Eye (tissue), 1 donor: ENCODE measurements at regions not wholly inside any gene's neighbourhood (a gene's known extent, or its start where the extent isn't known, plus 50 kb on each side); places are given as distances from the start of the nearest gene placed in this dataset.
A peak's percentile ranks its signal among the peaks of the same experiment; 100 is the strongest.
"Not testable (repeated sequence)": the region's sequence is repeated elsewhere in the genome, so short reads cannot be mapped to it uniquely, and the experiment has no call there.

Source experiments
- DNase-seq: peaks from one replicate; pipeline ENCODE4 v3.0.0-alpha.2; 2015

DNA sequence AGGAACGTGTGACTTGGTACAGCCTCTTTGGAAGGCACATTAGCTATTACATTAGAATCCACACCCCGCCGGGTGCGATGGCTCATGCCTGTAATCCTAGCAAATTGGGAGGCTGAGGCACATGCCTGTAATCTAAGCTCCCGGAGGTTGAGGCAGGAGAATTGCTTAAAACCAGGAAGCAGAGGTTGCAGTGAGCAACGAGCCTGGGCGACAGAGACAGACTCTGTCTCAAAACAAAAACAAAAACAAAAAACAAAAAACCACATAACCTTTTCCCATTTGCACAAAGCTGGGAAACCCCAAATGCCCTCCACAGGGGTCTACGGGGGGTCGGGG lies 82.7 kb upstream of the METTL9 start:
- DNase-seq = not testable (repeated sequence)

DNA sequence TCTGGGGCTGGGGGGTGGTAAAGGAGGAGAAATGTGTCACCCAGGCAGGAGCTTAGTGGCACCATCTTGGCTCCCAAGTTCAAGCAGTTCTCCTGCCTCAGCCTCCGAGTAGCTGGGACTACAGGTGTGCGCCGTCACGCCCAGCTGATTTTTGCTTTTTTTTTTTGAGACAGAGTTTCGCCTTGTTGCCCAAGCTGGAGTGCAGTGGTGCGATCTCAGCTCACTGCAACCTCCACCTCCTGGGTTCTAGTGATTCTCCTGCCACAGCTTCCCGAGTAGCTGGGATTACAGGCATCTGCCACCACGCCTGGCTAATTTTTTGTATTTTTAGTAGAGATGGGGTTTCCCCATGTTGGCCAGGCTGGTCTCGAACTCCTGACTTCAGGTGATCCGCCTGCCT lies 82.1 kb upstream of the METTL9 start:
- DNase-seq = not testable (repeated sequence)

DNA sequence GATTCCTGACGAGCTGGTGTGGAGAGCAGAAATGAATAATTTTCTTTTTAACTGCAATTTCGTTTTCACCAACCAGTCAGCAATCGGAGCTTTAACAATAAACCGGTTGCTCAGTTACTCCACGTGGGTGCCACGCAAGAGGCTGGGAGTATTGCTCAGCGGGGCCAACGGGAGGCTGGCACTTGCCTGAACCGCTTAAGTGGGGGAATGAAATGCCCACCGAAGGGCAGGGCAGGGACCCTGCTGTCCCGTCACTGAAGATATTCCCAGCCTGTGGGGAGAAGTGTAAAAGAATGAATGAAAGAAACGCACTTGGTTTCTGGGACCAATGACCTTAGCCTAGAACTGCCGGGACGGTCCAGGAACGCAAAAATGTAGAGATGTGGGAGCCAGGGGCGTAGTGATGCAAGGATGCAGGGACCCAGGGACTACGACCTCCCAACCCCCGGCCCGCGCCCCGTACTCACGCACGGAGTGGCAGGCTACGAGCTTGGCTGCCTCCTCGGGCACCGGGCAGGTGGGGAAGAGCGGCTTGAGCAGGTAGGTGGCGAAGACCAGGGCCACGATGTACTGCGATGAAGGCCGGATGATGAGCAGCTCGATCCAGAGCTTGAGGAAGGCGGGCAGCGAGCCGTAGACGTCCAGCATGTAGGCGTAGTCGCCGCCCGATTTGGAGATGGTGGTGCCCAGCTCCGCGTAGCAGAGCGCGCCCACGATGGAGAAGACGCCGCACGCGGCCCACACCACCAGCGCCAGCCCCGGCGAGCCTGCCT lies 79.8 kb upstream of the METTL9 start:
- DNase-seq = peak; percentile 59

DNA sequence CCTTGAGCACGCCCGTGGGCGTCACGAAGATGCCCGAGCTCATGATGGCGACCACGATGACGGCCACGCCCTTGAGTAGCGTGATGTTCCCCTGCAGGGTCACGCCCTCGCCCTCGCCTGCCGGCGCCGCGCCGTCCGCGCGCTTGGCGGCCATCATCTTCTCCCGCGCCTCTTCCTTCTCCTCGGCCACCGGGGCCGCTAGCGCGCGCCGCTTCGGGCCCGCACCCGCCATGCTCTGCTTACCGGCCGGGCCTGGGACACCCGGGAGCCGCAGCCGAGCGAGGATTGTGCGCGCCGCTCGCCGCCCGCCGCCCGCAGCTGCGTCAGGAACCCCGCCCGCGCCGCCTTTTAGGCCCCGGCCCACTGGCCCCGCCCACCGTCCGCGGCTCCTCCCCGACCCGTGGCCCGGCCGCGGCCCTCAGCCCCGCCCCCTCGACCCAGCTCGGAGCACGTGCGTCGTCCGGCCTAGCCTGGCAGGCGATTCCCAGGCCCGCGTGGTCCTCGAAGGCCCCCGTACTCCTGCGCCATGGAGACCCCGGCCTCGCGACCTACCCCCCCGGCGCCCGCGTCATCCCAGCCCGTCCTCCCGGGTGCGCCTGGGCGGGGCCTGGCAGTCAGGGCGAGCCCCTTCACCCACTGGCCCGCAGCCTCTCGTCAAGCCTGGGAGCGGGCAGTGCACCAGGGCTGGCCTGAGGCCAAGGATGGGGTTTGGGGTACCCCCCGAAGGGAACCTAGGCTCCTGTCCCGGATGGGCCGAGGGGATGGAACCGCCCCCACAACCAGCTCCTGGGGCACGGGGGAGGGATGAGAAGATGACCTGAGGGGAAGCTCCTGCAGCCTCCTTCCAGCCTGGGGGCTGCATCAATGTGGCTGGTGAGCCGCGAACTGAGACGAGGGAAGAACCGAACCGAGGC lies 79.0 kb upstream of the METTL9 start:
- DNase-seq = peak; percentile 100

DNA sequence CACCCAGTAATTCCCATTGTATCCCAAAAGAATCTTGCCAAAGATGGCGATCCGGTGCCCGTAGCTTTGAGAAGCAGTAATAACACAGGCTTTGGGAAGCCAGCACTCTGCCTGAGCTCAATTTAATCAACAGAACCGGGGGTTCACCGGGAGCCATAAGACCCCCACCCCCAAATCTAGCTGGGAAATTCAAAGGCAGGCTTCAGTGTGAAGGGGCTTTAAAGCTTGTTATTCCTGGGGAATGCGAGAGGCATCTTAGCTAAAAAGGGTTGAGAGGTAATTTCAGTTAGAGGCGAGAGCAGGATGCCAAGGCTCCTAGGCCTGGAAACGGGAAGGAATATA lies 78.4 kb upstream of the METTL9 start:
- peak; percentile 76 for DNase-seq

DNA sequence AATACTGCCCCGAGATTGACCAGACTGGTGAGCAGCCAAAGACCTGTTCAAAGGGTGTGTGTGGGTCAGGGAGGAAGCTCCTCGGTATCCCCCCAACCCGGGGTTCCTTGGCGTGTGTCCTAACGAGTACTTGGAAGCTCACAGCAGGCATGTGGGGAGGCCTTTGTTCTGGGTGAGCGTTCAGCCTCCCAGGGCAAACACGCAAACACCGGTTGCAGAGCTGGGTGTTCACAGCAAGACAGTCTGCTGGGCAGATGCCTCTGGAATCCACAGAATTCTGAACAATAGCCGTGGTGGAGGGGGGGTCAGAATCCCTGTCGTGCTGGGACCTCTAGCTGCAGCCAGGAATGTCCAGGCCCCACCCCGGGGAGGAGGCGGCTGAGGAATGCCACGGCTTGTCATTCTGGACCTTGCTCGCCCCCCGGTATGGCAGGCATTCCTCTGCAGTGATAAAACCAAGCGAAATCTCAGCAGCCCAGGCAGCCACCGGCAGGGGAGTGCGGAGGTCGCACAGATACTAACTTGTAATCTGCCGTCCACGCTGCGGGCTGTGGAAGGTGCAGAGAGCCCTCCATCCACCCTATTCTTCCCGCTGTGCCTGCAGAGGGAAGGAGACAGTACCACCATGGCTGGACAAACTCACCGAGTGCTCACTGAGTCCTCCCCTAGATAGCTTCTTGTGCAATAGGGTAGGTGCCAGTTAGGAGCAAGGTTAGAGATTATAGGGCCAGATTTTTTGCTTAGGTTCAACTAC lies 77.8 kb upstream of the METTL9 start:
- DNase-seq = peak; percentile 89

DNA sequence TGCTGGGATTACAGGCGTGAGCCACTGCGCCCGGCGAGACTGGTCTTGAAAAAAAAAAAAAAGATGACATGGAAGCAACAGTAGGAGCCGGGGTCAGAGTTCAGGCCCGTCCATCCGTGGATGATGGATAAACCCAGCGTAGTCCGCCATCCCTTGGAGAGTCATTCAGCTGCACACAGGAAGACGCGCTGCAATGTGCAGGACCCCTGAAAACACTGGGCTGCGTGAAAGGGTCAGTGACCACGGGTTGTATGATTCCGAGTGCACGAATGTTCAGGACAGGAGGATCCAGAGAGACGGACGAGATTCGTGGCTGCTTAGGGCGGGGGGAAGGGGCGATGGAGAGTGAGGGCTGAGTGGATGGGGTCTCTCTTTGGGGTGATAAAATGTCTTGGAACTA lies 76.5 kb upstream of the METTL9 start:
- DNase-seq = peak; percentile 63

DNA sequence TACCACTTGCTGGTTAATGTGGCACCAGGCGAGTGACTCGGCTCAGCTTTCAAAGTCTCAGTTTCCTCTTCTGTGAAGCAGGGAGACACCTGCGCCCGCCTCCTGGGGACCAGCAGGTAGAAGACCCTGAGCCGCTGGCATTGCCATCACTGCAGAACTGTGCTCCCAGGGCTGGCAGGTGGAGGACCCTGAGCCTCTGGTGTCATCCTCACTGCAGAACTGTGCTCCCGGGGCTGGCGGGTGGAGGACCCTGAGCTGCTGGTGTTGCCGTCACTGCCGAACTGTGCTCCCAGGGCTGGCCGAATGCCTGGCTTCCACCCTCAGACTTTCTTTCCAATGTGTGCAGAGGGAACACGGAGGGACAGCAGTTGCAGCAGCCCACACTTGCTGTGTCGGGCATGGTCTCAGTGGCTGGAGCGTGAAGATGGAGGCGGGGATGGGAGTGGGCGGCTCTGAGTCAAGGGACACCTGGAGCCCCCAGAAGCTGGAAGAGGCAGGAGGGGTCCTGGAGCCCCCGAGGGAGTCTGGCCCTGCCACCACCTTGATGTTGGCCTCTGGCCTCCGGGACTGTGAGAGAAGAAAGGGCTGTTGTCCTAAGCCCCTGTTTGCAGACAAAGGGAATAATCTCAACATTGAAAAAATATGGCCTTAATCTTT lies 75.8 kb upstream of the METTL9 start:
- peak; percentile 38 for DNase-seq

DNA sequence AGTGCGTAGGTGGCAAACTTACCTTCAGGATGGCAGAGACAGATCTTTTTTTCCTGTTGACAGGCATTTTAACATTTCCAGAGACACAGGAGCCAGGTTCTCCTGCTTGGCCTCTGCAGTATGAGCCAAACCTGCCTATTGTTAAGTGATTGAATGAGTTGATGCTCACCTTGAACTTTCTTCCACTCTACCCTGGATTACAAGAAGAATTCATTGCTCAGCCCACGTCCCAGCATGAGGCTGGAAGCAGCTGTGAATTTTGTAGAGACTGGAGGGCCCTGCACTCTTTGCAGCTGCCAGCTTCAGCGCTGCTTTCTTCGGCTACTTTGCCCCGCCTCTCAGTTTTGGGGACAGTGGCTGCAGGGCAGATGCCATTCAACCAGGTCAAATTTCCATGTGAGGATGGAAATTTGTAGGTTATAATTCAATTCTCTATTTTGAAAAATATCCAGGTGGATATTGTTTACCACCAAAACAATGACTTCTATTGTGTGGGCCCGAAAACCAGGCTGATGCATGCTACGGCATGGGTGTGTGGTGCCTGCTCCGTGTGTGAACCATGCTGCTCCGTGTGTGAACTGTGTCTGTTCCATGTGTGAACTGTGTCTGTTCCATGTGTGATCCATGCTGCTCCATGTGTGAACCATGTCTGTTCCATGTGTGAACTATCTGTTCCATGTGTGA lies 75.2 kb upstream of the METTL9 start:
- DNase-seq = peak; percentile 49

DNA sequence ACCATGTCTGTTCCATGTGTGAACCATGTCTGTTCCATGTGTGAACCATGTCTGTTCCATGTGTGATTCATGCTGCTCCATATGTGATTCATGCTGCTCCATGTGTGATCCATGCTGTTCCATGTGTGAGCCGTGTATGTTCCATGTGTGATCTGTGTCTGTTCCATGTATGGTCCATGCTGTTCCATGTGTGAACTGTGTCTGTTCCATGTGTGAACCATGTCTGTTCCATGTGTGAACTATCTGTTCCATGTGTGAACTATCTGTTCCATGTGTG lies 74.7 kb upstream of the METTL9 start:
- DNase-seq = not testable (repeated sequence)

DNA sequence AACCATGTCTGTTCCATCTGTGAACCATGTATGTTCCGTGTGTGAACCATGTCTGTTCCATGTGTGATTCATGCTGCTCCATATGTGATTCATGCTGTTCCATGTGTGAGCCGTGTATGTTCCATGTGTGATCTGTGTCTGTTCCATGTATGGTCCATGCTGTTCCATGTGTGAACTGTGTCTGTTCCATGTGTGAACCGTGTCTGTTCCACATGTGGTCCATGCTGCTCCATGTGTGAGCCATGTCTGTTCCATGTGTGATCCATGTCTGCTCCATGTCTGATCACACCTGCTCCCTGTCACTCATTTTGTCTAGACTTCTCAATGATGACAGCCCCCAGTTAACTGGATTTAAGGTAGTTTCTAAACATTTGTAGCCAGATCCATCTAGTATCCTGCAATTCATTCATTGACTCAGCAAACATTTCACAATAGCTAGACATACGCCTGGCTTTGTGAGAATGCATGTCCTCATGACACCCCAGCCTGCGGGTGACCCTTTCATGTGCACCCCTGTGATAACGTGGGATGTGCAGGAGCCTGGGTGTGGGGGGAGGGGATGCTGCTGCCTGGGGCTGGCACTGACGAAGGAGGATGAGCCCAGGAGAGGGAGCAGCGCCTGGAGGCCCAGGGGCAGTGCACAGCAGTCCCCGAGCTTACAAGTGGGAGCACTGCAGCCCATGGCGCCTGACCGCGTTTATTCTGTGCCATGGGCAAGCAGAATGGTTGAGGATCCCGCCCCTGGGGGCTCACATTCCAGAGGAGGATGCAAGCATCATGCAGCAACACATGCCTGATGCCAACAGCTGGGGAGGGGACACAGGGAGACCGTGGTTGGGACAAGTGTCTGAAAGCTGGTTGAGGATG lies 74.1 kb upstream of the METTL9 start:
- DNase-seq = peak; percentile 76

DNA sequence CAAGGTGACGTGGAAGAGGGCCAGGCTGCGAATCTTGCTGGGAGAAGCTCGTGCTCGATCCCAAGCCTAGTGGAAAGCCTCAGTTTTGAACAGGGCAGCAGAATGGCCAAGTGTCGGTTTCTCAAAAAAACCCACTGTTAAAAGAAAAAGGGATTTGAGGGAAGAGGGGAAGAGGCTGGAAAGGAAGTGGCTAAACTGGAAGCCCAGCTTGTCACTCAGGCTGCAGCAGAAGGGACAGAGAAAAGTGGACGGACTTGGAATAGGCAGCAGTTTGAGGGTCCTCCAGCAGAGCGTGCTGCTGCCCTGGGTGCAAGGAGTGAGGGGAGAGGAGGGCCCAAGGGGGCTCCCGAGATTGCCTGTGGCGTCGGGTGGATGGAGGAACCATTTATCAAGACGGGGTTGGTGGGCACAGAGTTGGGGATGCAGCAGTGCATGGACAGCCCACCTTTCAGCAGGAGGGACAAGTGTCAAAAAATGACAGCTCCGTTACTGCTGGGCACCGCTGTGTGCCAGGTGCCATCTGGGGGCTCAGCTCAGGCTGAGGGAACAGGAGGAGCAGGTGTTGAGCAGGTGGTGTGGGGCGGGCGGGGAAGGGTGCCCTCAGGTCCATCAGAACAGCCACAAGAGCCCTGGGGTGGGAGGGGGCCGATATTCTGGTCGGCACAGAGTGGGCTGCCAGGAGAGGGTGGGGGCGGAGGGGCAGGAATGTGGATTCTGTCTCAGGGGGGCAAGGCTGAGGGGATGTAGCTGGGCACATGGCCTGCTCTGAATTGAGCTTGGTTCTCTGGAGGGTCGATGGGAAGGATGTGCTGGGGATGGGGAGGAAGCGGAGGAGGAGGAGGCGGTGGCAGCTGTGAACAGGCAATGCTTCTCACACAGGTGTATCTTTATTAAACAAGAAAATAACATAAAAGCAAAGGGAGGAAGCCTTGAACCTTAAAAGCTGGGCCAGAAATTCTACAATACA lies 73.1 kb upstream of the METTL9 start:
- peak; percentile 65 for DNase-seq

DNA sequence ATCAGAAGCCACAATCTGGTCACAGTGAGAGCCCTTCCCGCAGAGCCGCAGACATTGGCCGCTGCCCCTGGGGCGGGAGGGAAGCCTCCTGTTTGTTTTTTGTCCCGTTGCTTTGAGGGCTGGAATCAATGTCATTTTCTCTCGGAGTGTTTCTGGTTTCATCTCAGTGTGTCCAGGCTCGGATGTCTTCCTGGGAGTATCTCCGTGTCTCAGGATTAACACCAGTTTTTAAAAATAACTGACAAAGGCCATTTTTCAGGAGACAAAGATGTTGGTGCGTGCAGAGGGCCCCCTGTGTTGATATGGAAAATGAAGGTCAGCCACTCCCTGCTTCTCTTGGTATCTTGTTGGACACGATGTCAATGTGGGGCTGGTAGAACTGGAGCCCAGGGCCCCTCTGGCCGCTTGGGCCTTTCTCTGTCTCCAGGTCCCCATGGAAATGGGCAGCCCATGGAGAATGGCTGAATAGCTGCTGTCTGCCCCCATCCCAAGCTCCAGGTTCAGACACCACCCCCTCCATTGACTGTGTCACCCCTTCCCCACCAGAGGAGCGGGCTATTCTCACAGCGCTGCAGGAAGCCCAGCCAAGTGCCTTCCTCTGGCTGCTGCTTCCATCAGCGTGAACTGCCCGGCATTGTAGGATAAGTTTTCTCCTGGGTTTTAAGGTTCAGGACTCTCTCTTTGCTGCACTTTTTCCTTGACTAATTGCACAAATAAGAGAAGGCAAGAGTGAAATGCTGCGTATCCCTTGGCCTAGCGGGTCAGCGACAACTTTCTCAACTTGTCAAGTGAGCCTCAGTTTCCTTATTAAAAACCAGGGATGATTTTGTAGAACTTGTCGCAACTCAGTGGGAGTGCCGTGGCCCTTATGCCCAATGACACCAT lies 72.2 kb upstream of the METTL9 start:
- peak; percentile 54 for DNase-seq

DNA sequence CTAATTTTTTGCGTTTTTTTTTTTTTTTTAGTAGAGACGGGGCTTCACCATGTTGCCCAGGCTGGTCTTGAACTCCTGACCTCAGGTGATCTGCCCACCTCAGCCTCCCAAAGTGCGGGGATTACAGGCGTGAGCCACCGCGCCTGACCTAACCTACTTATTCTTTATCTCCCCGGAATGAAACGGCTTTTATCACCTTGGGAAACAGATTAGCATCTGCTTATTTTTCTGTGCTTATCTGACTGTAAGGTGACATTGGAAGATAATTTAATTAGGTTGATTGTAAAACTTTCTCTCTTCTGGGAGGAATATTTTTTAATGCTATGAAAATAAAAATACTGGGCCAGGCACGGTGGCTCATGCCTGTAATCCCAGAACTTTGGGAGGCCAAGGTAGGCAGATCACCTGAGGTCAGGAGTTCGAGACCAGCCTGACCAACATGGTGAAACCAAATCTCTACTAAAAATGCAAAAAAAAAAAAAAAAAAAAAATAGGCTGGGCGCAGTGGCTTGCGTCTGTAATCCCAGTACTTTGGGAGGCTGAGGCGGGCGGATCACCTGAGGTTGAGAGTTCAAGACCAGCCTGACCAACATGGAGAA lies 70.2 kb upstream of the METTL9 start:
- not testable (repeated sequence) for DNase-seq

DNA sequence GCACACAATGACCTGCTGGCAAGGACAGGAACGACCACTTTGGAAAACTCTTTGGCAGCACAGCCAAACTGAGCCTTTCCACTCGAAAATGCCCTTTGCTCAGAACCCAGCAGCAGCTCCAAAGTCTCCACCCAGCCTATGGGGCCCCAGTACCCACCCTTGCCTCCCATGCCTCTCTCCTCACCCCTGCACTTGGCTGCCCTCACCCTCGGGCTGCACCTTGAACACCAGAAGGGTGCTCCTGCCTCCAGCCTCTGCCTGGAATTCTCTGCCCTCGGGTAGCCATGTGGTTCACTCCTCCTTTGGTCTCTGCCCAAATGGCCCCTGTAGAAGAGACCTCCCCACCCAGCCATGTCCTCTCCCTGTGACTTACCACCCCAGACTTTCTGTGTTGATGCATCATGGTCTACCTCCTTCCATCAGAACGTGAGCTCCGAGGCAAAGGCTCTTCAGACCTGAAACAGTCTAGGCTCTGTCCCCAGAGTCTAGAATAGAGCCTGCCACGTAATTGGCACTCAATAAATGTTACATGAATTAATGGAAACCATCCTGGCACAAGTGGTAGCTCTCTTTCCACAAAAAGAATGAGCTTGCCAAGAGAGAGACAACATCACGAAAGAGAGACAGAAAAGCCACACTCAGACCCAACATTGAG lies 68.5 kb upstream of the METTL9 start:
- DNase-seq = not testable (repeated sequence)

DNA sequence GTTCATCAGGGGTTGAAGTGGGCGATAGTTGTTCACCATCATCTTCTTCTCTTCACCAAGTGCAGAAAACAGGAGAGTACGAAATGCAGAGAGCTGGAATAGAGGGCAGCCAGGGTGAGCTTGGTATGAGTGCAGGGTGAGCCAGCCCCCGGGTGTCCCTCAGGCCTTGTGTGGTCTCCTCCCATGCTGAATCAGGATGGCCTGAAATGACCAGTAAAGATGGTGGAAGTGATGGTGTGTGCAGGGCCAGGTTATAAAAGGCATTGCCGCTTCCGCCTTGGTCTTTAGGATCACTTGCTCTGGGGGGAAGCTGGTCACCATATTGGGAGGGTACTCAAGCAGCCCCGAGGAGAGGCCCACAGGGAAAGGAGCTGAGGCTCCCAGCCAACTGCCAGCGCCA lies 66.4 kb upstream of the METTL9 start:
- not testable (repeated sequence) for DNase-seq

DNA sequence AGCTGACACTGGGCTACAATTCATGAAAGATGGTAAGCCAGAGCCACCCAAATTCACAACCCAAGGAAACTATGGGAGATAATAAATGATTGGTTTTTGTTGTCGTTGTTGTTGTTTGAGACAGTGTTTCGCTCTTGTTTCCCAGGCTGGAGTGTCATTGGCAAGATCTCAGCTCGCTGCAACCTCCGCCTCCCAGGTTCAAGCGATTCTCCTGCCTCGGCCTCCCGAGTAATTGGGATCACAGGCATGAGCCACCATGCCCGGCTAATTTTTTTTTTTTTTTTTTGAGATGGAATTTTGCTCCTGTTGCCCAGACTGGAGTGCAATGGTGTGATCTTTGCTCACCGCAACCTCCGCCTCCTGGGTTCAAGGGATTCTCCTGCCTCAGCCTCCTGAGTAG lies 65.9 kb upstream of the METTL9 start:
- not testable (repeated sequence) for DNase-seq

DNA sequence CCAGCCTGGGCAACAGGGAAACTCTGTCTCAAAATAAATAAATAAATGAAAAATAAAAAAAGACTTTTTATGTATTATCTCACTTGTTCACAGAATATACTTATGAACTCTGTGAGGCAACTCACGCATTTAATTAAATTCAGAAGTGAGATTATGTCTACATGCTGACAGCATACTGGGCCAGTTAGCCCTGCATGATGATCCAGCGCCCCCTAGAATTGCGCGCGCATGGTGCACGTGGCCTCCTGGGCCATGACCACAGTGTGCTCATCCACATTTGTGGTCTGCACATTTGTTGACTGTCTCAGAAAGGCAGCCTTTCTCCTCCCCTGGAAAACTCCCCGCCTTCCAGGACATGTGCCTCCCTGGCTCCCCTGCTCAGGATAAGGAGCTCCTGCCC lies 64.8 kb upstream of the METTL9 start:
- DNase-seq = peak; percentile 21
